Mesothelial cell of epicardium (in vitro differentiated cells): ENCODE measurements at regions not wholly inside any gene's neighbourhood (a gene's known extent, or its start where the extent isn't known, plus 50 kb on each side); places are given as distances from the start of the nearest gene placed in this dataset.

Source experiments
- DNase-seq, 2 experiments: peaks; one replicate each; pipeline ENCODE4 v3.0.0; 2021; ENCODE audit warnings: low spot score in 2 of 2; ENCODE audit not compliant: unreplicated experiment in 2 of 2
- H3K27ac Mint-ChIP-seq: 2 replicates; pipeline ENCODE4 v1.8.0; 2021; ENCODE audit warnings: mixed read lengths
- H3K27me3 Mint-ChIP-seq: 2 replicates; pipeline ENCODE4 v1.8.0; 2021; ENCODE audit warnings: low read depth, mixed read lengths
- H3K36me3 Mint-ChIP-seq: 2 replicates; pipeline ENCODE4 v1.8.0; 2021; ENCODE audit warnings: mixed read lengths
- H3K4me1 Mint-ChIP-seq: 2 replicates; pipeline ENCODE4 v1.8.0; 2021; ENCODE audit warnings: mixed read lengths
- H3K4me3 Mint-ChIP-seq: 2 replicates; pipeline ENCODE4 v1.8.0; 2021; ENCODE audit warnings: mild to moderate bottlenecking, moderate library complexity, mixed read lengths
- H3K9me3 Mint-ChIP-seq: 2 replicates; pipeline ENCODE4 v1.8.0; 2021; ENCODE audit warnings: mixed read lengths
- TF ChIP-seq, protein P1 (sequence below): fragments of 200-600 bp; sonication (generic); IDR thresholded peaks from one replicate; pipeline ENCODE4 v1.5.0; 2021; ENCODE audit warnings: antibody characterized with exemption; ENCODE audit not compliant: unreplicated experiment

DNA sequence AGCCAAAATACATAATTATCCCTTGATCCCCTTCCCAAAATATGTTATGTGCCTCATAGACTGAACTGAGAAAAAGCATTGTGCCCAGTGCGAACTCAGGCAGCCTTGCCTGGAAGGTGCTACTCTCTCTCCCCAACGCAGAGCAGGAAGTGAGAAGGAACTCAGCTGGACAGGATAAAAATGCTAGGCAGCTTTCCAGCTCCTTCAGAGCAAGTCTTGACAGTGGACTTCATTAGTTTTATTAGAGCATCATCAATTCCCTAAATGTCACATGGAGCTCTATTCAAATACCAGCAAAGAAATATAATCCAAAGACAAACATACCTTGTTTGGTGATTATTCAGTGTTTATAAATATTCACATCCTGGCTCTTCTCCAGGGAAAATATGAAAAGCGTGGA is 202.4 kb downstream of the RFC3 start:
- Mint-ChIP-seq H3K27ac (peak overlapping the region; percentile 54), H3K36me3 (peaks cover 7% of the 10 kb centered on the region), H3K27me3 (no peaks in the 10 kb centered on the region), H3K9me3 (peaks cover 28% of the 10 kb centered on the region), H3K4me3 (no peak overlapping the region), H3K4me1 (peaks cover 18% of the 10 kb centered on the region)
- TF ChIP-seq, protein P1, sequence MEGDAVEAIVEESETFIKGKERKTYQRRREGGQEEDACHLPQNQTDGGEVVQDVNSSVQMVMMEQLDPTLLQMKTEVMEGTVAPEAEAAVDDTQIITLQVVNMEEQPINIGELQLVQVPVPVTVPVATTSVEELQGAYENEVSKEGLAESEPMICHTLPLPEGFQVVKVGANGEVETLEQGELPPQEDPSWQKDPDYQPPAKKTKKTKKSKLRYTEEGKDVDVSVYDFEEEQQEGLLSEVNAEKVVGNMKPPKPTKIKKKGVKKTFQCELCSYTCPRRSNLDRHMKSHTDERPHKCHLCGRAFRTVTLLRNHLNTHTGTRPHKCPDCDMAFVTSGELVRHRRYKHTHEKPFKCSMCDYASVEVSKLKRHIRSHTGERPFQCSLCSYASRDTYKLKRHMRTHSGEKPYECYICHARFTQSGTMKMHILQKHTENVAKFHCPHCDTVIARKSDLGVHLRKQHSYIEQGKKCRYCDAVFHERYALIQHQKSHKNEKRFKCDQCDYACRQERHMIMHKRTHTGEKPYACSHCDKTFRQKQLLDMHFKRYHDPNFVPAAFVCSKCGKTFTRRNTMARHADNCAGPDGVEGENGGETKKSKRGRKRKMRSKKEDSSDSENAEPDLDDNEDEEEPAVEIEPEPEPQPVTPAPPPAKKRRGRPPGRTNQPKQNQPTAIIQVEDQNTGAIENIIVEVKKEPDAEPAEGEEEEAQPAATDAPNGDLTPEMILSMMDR, result no peak
- no peak for DNase-seq

DNA sequence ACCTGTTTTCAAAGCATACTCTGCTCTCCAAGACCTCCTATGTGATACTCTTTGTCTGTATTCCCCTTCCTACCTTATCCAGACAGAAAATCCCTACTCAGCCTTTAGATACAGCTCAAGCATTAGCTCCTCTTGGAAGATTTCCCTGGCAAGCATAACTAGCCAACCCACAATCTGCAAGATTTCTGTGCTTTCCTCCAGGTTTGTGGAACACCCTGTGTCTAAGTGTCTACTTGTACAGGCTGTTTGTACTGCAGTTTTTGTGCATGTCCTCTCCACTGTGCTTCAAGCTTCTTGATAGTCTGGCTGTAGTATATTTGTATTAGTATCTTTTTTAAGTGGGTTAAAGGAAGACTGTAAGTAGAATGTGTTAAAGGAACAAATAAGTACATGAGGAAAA is 203.7 kb downstream of the RFC3 start:
- Mint-ChIP-seq H3K27ac (no peak overlapping the region), H3K4me1 (peaks cover 15% of the 10 kb centered on the region), H3K36me3 (peaks cover 7% of the 10 kb centered on the region), H3K27me3 (no peaks in the 10 kb centered on the region), H3K9me3 (peaks cover 36% of the 10 kb centered on the region), H3K4me3 (no peak overlapping the region)
- no peak for DNase-seq
- TF ChIP-seq, protein P1, result no peak

DNA sequence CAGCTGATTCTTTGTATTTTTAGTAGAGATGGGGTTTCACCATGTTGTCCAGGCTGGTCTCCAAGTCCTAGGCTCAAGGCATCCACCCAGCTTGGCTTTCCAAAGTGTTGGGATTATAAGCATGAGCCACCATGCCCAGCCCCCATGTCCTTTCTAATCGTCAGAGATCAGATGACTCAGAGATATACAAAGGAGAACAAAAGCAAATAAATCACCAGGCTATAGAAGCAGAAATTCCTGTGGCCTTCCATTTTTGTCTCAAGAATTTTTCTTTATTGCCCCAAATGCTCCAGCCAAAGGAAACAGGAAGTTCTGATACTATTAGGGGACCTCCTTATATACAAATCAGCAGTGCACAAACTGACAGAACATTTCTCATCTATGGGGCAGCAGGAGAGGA is 207.8 kb downstream of the RFC3 start:
- no peak overlapping the region for H3K4me3 Mint-ChIP-seq
- peaks cover 9% of the 10 kb centered on the region for H3K36me3 Mint-ChIP-seq
- TF ChIP-seq, protein P1, result no peak
- no peaks in the 10 kb centered on the region for H3K4me1 Mint-ChIP-seq
- H3K27ac Mint-ChIP-seq, result no peak overlapping the region
- peaks cover 50% of the 10 kb centered on the region for H3K9me3 Mint-ChIP-seq
- no peaks in the 10 kb centered on the region for H3K27me3 Mint-ChIP-seq
- DNase-seq, result no peak

DNA sequence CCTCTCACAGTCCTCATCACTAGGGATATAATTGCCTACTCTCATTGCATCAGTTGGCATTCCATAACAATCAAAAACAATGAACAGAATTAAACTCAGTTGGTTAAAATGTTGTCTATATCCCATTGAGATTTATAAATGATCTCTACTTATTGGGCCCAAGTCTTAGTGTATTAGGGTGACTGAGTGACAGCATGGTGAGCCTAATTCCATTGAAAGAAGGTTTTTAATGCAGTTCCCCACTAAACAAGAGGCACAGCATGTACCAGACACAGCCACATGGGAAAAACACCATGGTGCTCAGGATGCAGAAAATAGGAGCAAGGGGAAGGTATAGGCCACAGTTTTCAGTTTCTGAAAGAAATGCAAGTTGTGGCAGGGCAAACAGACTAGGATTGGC is 208.4 kb downstream of the RFC3 start:
- Mint-ChIP-seq H3K4me1 (no peaks in the 10 kb centered on the region), H3K36me3 (peaks cover 8% of the 10 kb centered on the region), H3K9me3 (peaks cover 45% of the 10 kb centered on the region), H3K27ac (no peak overlapping the region), H3K27me3 (no peaks in the 10 kb centered on the region), H3K4me3 (no peak overlapping the region)
- no peak for DNase-seq
- TF ChIP-seq, protein P1, result no peak

DNA sequence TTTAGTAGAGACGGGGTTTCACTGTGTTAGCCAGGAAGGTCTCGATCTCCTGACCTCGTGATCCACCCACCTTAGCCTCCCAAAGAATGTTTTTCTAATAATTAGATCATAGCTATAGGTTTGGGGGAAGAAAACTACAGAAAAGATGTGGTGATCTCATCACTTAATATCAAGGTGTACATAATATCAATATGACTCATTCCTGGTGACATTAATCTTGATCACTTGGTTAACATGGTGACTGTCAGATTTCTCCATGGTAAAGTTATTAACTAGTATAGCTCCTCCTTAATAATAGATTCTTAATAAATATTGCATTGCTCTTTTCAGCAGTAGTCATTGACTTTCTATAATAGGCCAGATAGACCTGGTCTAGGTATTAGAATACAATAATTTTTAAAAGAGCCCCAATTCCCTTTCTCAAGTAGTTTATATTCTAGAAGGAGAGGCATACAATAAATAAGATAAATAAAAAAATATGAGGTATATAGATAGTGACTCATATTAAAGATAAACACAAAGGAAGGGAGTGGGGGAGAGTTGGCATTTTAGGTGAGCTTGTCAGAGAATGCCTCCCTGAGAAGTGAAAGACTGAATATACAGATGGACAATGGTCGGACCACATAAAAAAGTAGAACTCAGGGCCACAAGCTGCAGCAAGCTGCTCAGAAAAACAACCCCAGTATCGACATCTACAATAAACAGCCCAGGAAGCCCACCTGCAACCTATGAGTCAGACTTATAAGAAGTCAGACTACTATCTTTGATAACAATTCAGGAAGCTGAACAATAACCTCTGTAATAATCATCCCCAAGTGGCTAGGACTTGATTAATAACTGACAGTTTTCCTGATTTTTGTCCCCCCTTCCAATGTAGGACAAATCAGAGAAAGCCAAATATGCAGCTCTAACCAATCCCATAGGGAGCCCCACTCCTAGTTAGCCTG is 210.8 kb downstream of the RFC3 start:
- no peaks in the 10 kb centered on the region for H3K27me3 Mint-ChIP-seq
- H3K27ac Mint-ChIP-seq, result no peak overlapping the region
- DNase-seq, result no peak
- H3K4me3 Mint-ChIP-seq, result no peak overlapping the region
- peaks cover 27% of the 10 kb centered on the region for H3K9me3 Mint-ChIP-seq
- peaks cover 2% of the 10 kb centered on the region for H3K36me3 Mint-ChIP-seq
- no peaks in the 10 kb centered on the region for H3K4me1 Mint-ChIP-seq
- TF ChIP-seq, protein P1, result no peak
